A549 (cell line): ENCODE measurements at regions not wholly inside any gene's neighbourhood (a gene's known extent, or its start where the extent isn't known, plus 50 kb on each side); places are given as distances from the start of the nearest gene placed in this dataset.

Source experiments
- ATAC-seq, 2 experiments: fragments of 200-7000 bp in 1 of 2; fragments of >200 bp in 1 of 2; cut with Nextera tagmentation in 1 of 2; cut with Tn5 transposase in 1 of 2; 3 replicates each; pipeline versions ENCODE4 v1.8.0 to v1.9.1; 2018 to 2020; ENCODE audit warnings: mild to moderate bottlenecking in 1 of 2, moderate library complexity in 1 of 2
- CTCF ChIA-PET: fragments of 300-600 bp; sonication (Branson Sonifier 250); formaldehyde crosslinking; extraction: SDS; loops from one replicate; lab custom pipeline; 2021; ENCODE audit warnings: antibody characterized with exemption, inconsistent platforms; lab: Yijun Ruan, JAX
- POLR2A ChIA-PET: fragments of 350-600 bp; formaldehyde crosslinking; extraction: SDS; loops from one replicate; lab custom pipeline; 2021; ENCODE audit warnings: antibody characterized with exemption, inconsistent platforms; lab: Yijun Ruan, JAX
- DNase-seq, 2 experiments: peaks; one replicate each; pipeline versions ENCODE4 v3.0.0 to v3.0.0-alpha.2; 2011 to 2016; ENCODE audit warnings: low read depth in 1 of 2, low spot score in 1 of 2
- FAIRE-seq: peaks from 2 replicates; lab custom pipeline; 2011; peaks lifted over from hg19 to GRCh38; lab: Jason Lieb, UNC
- H3K27ac ChIP-seq, 2 experiments: fragments of >200 bp; sonication (Bioruptor Twin); formaldehyde crosslinking; 3 replicates each; pipeline ENCODE4 v1.5.1; 2016 to 2017
- H3K4me1 ChIP-seq: fragments of >200 bp; sonication (Bioruptor Twin); formaldehyde crosslinking; 3 replicates; pipeline ENCODE4 v1.6.1; 2016
- H3K4me2 ChIP-seq: fragments of >200 bp; sonication (Bioruptor Twin); formaldehyde crosslinking; 3 replicates; pipeline ENCODE4 v1.6.1; 2016
- H3K4me3 ChIP-seq: fragments of >200 bp; sonication (Bioruptor Twin); formaldehyde crosslinking; 3 replicates; pipeline ENCODE4 v1.5.1; 2016
- H3K9me3 ChIP-seq: fragments of >200 bp; sonication (Bioruptor Twin); formaldehyde crosslinking; 3 replicates; pipeline ENCODE4 v1.6.1; 2016
- CBX8 ChIP-seq: fragments of 200-600 bp; sonication (generic); IDR thresholded peaks from 2 replicates; pipeline ENCODE4 v1.6.1; 2016
- CEBPB ChIP-seq, 2 experiments: fragments of >200 bp in 1 of 2; sonication (Bioruptor Twin) in 1 of 2; formaldehyde crosslinking in 1 of 2; IDR thresholded peaks; 2 replicates each; pipeline ENCODE4 v1.6.1; 2012 to 2016
- CHD2 ChIP-seq: fragments of 150-350 bp; IDR thresholded peaks from 2 replicates; pipeline ENCODE4 v1.6.1; 2014; ENCODE audit warnings: low read length; ENCODE audit not compliant: partially characterized antibody
- EHF ChIP-seq: fragments of 250-450 bp; sonication (Bioruptor Pico); IDR thresholded peaks from 2 replicates; pipeline ENCODE4 v1.5.0; 2020; ENCODE audit warnings: mild to moderate bottlenecking
- EP300 ChIP-seq, 2 experiments: fragments of >200 bp; sonication (Bioruptor Twin); formaldehyde crosslinking; IDR thresholded peaks; 2 replicates in 1 of 2; 3 replicates in 1 of 2; pipeline ENCODE4 v1.6.1; 2016 to 2017
- NFE2L2 ChIP-seq: fragments of 150-350 bp; conservative IDR thresholded peaks from 2 replicates; pipeline ENCODE4 v1.6.1; 2014; ENCODE audit warnings: low read length
- NPAS2 ChIP-seq: fragments of 250-450 bp; sonication (Bioruptor Pico); IDR thresholded peaks from 2 replicates; pipeline ENCODE4 v1.8.0; 2022; ENCODE audit warnings: mild to moderate bottlenecking, moderate library complexity, borderline replicate concordance
- NR3C1 ChIP-seq: fragments of >200 bp; sonication (Bioruptor Twin); formaldehyde crosslinking; IDR thresholded peaks from 3 replicates; pipeline ENCODE4 v1.6.1; 2017
- TFCP2L1 ChIP-seq: fragments of 250-450 bp; sonication (Bioruptor Pico); IDR thresholded peaks from 2 replicates; pipeline ENCODE4 v1.5.0; 2021; ENCODE audit warnings: mild to moderate bottlenecking
- TP53 ChIP-seq: fragments of 250-450 bp; sonication (Bioruptor Pico); IDR thresholded peaks from 2 replicates; pipeline ENCODE4 v1.5.0; 2021; ENCODE audit warnings: mild to moderate bottlenecking, moderate library complexity

DNA sequence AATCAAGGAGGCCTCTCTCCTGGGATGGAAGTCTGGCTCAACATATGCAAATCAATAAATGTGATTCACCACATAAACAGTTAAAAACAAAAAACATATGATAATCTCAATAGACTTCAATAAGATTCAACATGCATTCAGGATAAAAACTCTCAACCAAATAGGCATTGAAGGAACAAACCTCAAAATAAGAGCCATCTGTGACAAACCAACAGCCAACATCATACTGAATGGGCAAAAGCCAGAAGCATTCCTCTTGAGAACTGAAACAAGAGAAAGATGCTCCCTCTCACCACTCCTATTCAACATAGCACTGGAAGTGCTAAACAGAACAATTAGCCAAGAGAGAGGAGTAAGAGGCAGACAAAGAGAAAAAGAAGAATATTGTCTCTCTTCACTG is 54.0 kb upstream of the SEZ6L start:
- TF ChIP-seq EHF (CRISPR knock-in tag): no peak
- TF ChIP-seq TFCP2L1 (CRISPR knock-in tag): no peak
- TF ChIP-seq NR3C1: no peak
- TF ChIP-seq CHD2: no peak
- no peak for TF ChIP-seq NFE2L2
- no peak for TF ChIP-seq CBX8
- no peak for TF ChIP-seq TP53
- TF ChIP-seq EP300 (IDR thresholded peaks at IDR 0.05): no peak
- TF ChIP-seq CEBPB (IDR thresholded peaks at IDR 0.05): no peak
- no peak for TF ChIP-seq NPAS2 (CRISPR knock-in tag)

More for the DNA sequence above, 54.0 kb upstream of the SEZ6L start:
- H3K4me1 ChIP-seq: no peaks in the 10 kb centered on the region
- no peak overlapping the region for H3K4me2 ChIP-seq
- no peaks in the 10 kb centered on the region for H3K9me3 ChIP-seq
- ChIA-PET CTCF (interaction anchor here (0.6 kb wide), 1 partner anchor 696 kb away, joined by 3 read pairs; no protein-coding TSS in a partner anchor), POLR2A (no interaction called here)
- FAIRE-seq (no peak), DNase-seq (no peak), ATAC-seq (no peak)
- H3K4me3 ChIP-seq: no peak overlapping the region
- no peak overlapping the region for H3K27ac ChIP-seq
